ENCODE measurements at regions not wholly inside any gene's neighbourhood (a gene's known extent, or its start where the extent isn't known, plus 50 kb on each side); places are given as distances from the start of the nearest gene placed in this dataset.

GRCh38 chr16:76213860-76214259, 63.3 kb upstream of the CNTNAP4 start:
- Mint-ChIP-seq H3K9me3 (peaks cover 0 to 14% (median 6%) of the 10 kb centered on the region in 8 donors), H3K36me3 (no peaks in the 10 kb centered on the region), H3K27me3 (no peaks in the 10 kb centered on the region), H3K4me1 (no peaks in the 10 kb centered on the region), H3K27ac (no peak overlapping the region), H3K4me3 (no peak overlapping the region)
- H3K9me3 ChIP-seq (ENCODE audit: control insufficient read depth in 1 of 2, low read length in 2 of 2): no peaks in the 10 kb centered on the region
- intact Hi-C loops (cut with micrococcal nuclease): no loop called here
- no peaks in the 10 kb centered on the region for H3K36me3 ChIP-seq (ENCODE audit: insufficient read depth, low read length)
- H3K27me3 ChIP-seq (ENCODE audit: insufficient read depth, low read length): no peaks in the 10 kb centered on the region
- no peak overlapping the region for H3K27ac ChIP-seq (ENCODE audit: low read depth, low read length)
- H3K4me1 ChIP-seq (ENCODE audit: insufficient read depth, low read length): no peaks in the 10 kb centered on the region
- no peak for DNase-seq
- POLR2A ChIA-PET (ENCODE audit: partially characterized antibody): no interaction called here
- CTCF ChIA-PET (ENCODE audit: partially characterized antibody): no interaction called here
- no peak overlapping the region for H3K4me3 ChIP-seq (ENCODE audit: low read length in 2 of 2)

- no peak overlapping the region for H3K4me3 Mint-ChIP-seq
- H3K36me3 Mint-ChIP-seq: no peaks in the 10 kb centered on the region
- no peaks in the 10 kb centered on the region for H3K27me3 Mint-ChIP-seq
- no peak overlapping the region for H3K4me3 ChIP-seq (ENCODE audit: low read length in 2 of 2)
- no peak overlapping the region for H3K27ac ChIP-seq (ENCODE audit: low read depth, low read length)
- H3K27me3 ChIP-seq (ENCODE audit: insufficient read depth, low read length): no peaks in the 10 kb centered on the region
- no peaks in the 10 kb centered on the region for H3K36me3 ChIP-seq (ENCODE audit: insufficient read depth, low read length)
- no peaks in the 10 kb centered on the region for H3K4me1 ChIP-seq (ENCODE audit: insufficient read depth, low read length)
- no peak overlapping the region for H3K27ac Mint-ChIP-seq
- no peaks in the 10 kb centered on the region for H3K4me1 Mint-ChIP-seq
- DNase-seq: no peak
- H3K9me3 Mint-ChIP-seq: peaks cover 0 to 13% (median 5%) of the 10 kb centered on the region in 8 donors
- intact Hi-C loops (cut with micrococcal nuclease): no loop called here
- no peaks in the 10 kb centered on the region for H3K9me3 ChIP-seq (ENCODE audit: control insufficient read depth in 1 of 2, low read length in 2 of 2)
- POLR2A ChIA-PET (ENCODE audit: partially characterized antibody): no interaction called here
- CTCF ChIA-PET (ENCODE audit: partially characterized antibody): no interaction called here
Measured at GRCh38 chr16:76214856-76215255, 62.3 kb upstream of the CNTNAP4 start.

GRCh38 chr16:76222087-76222486, 55.1 kb upstream of the CNTNAP4 start:
- Mint-ChIP-seq H3K27me3 (no peaks in the 10 kb centered on the region), H3K27ac (no peak overlapping the region), H3K4me3 (no peak overlapping the region), H3K4me1 (no peaks in the 10 kb centered on the region), H3K36me3 (no peaks in the 10 kb centered on the region), H3K9me3 (peaks cover 0 to 8% (median 0%) of the 10 kb centered on the region in 8 donors)
- ChIA-PET POLR2A (ENCODE audit: partially characterized antibody) (interaction anchor here (0.6 kb wide), 1 partner anchor 12 kb away, joined by 3 read pairs; no protein-coding TSS in a partner anchor), CTCF (ENCODE audit: partially characterized antibody) (no interaction called here)
- Histone ChIP-seq H3K9me3 (ENCODE audit: control insufficient read depth in 1 of 2, low read length in 2 of 2) (no peaks in the 10 kb centered on the region), H3K4me3 (ENCODE audit: low read length in 2 of 2) (no peak overlapping the region), H3K27ac (ENCODE audit: low read depth, low read length) (no peak overlapping the region), H3K27me3 (ENCODE audit: insufficient read depth, low read length) (no peaks in the 10 kb centered on the region), H3K36me3 (ENCODE audit: insufficient read depth, low read length) (no peaks in the 10 kb centered on the region), H3K4me1 (ENCODE audit: insufficient read depth, low read length) (no peaks in the 10 kb centered on the region)
- intact Hi-C loops (cut with micrococcal nuclease): no loop called here
- DNase-seq: no peak

GRCh38 chr16:76222853-76223252, 54.3 kb upstream of the CNTNAP4 start:
- no peaks in the 10 kb centered on the region for H3K4me1 Mint-ChIP-seq
- no peak for DNase-seq
- H3K27ac Mint-ChIP-seq: no peak overlapping the region
- Histone ChIP-seq H3K9me3 (ENCODE audit: control insufficient read depth in 1 of 2, low read length in 2 of 2) (no peaks in the 10 kb centered on the region), H3K27ac (ENCODE audit: low read depth, low read length) (no peak overlapping the region), H3K27me3 (ENCODE audit: insufficient read depth, low read length) (no peaks in the 10 kb centered on the region), H3K4me1 (ENCODE audit: insufficient read depth, low read length) (no peaks in the 10 kb centered on the region), H3K36me3 (ENCODE audit: insufficient read depth, low read length) (no peaks in the 10 kb centered on the region), H3K4me3 (ENCODE audit: low read length in 2 of 2) (no peak overlapping the region)
- intact Hi-C loops (cut with micrococcal nuclease): no loop called here
- H3K9me3 Mint-ChIP-seq: peaks cover 0 to 4% (median 3%) of the 10 kb centered on the region in 8 donors
- CTCF ChIA-PET (ENCODE audit: partially characterized antibody): no interaction called here
- no peak overlapping the region for H3K4me3 Mint-ChIP-seq
- H3K36me3 Mint-ChIP-seq: no peaks in the 10 kb centered on the region
- POLR2A ChIA-PET (ENCODE audit: partially characterized antibody): no interaction called here
- no peaks in the 10 kb centered on the region for H3K27me3 Mint-ChIP-seq

GRCh38 chr16:76226011-76226410, 51.2 kb upstream of the CNTNAP4 start:
- intact Hi-C loops (cut with micrococcal nuclease): no loop called here
- Histone ChIP-seq H3K27me3 (ENCODE audit: insufficient read depth, low read length) (no peaks in the 10 kb centered on the region), H3K27ac (ENCODE audit: low read depth, low read length) (no peak overlapping the region), H3K4me3 (ENCODE audit: low read length in 2 of 2) (no peak overlapping the region), H3K36me3 (ENCODE audit: insufficient read depth, low read length) (no peaks in the 10 kb centered on the region), H3K9me3 (ENCODE audit: control insufficient read depth in 1 of 2, low read length in 2 of 2) (no peaks in the 10 kb centered on the region), H3K4me1 (ENCODE audit: insufficient read depth, low read length) (no peaks in the 10 kb centered on the region)
- POLR2A ChIA-PET (ENCODE audit: partially characterized antibody): no interaction called here
- Mint-ChIP-seq H3K36me3 (no peaks in the 10 kb centered on the region), H3K27ac (no peak overlapping the region), H3K27me3 (no peaks in the 10 kb centered on the region), H3K9me3 (peaks cover 0 to 7% (median 5%) of the 10 kb centered on the region in 8 donors), H3K4me3 (no peak overlapping the region), H3K4me1 (no peaks in the 10 kb centered on the region)
- DNase-seq: no peak
- CTCF ChIA-PET (ENCODE audit: partially characterized antibody): no interaction called here

- Mint-ChIP-seq H3K4me1 (no peaks in the 10 kb centered on the region), H3K4me3 (no peak overlapping the region), H3K27ac (no peak overlapping the region), H3K36me3 (no peaks in the 10 kb centered on the region), H3K27me3 (no peaks in the 10 kb centered on the region), H3K9me3 (peaks cover 0 to 7% (median 5%) of the 10 kb centered on the region in 8 donors)
- ChIA-PET CTCF (ENCODE audit: partially characterized antibody) (no interaction called here), POLR2A (ENCODE audit: partially characterized antibody) (no interaction called here)
- no peak for DNase-seq
- H3K4me1 ChIP-seq (ENCODE audit: insufficient read depth, low read length): no peaks in the 10 kb centered on the region
- no peak overlapping the region for H3K27ac ChIP-seq (ENCODE audit: low read depth, low read length)
- intact Hi-C loops (cut with micrococcal nuclease): no loop called here
- no peaks in the 10 kb centered on the region for H3K9me3 ChIP-seq (ENCODE audit: control insufficient read depth in 1 of 2, low read length in 2 of 2)
- H3K4me3 ChIP-seq (ENCODE audit: low read length in 2 of 2): no peak overlapping the region
- H3K36me3 ChIP-seq (ENCODE audit: insufficient read depth, low read length): no peaks in the 10 kb centered on the region
- H3K27me3 ChIP-seq (ENCODE audit: insufficient read depth, low read length): no peaks in the 10 kb centered on the region
Measured at GRCh38 chr16:76226481-76226880, 50.7 kb upstream of the CNTNAP4 start.
